HCT116 (cell line): ENCODE measurements at regions not wholly inside any gene's neighbourhood (a gene's known extent, or its start where the extent isn't known, plus 50 kb on each side); places are given as distances from the start of the nearest gene placed in this dataset.

ENCODE experiments used
- ATAC-seq: fragments of 200-7000 bp; cut with Tn5 transposase; 2 replicates; pipeline ENCODE4 v1.9.1; 2020; ENCODE audit warnings: mild to moderate bottlenecking, moderate library complexity
- BruUV-seq: library from RNA; stranded (reverse); fragments of 400-500 nt; replicated peaks from 2 replicates; lab custom pipeline; 2021; lab: Mats Ljungman, UMichigan
- CTCF ChIA-PET: fragments of 300-600 bp; sonication (Branson Sonifier 250); formaldehyde crosslinking; loops from one replicate; lab custom pipeline; 2021; ENCODE audit warnings: antibody characterized with exemption; lab: Charles Lee
- POLR2A ChIA-PET: fragments of 300-600, 350-600 bp; sonication (Branson Sonifier 250); formaldehyde crosslinking; loops from one replicate; lab custom pipeline; 2021; ENCODE audit warnings: antibody characterized with exemption; lab: Charles Lee
- RAD21 ChIA-PET, 2 experiments: fragments of 300-600 bp; sonication (Branson Sonifier 250); formaldehyde crosslinking; loops; one replicate each; lab custom pipeline; 2023; ENCODE audit warnings: low total read pairs in 2 of 2; ENCODE audit not compliant: uncharacterized antibody in 2 of 2, unreplicated experiment in 2 of 2, low non-redundant PET in 1 of 2; lab: Charles Lee
- DNase-seq: peaks from one replicate; pipeline ENCODE4 v3.0.0-alpha.2; 2010; ENCODE audit warnings: low read depth, low spot score
- H2AFZ ChIP-seq: fragments of 200-600 bp; shearing (Covaris generic), sonication (generic); 2 replicates; pipeline ENCODE4 v1.6.1; 2017; ENCODE audit warnings: low read depth, mixed run types, mixed read lengths, antibody characterized with exemption, low read length; ENCODE audit not compliant: poor library complexity, severe bottlenecking
- H3K27ac ChIP-seq: 2 replicates; pipeline ENCODE4 v1.5.1; 2012; ENCODE audit warnings: low read depth, low read length
- H3K27me3 ChIP-seq: fragments of 200-600 bp; sonication (generic); 2 replicates; pipeline ENCODE4 v1.6.1; 2016; ENCODE audit warnings: mixed run types, low read length, mixed read lengths; ENCODE audit not compliant: insufficient read depth
- H3K36me3 ChIP-seq, 2 experiments: fragments of 200-500 bp in 1 of 2; fragments of 200-600 bp in 1 of 2; sonication (Bioruptor generic) in 1 of 2; sonication (generic) in 1 of 2; 2 replicates each; pipeline versions ENCODE4 v1.5.1 to v1.6.1; 2014 to 2016; ENCODE audit warnings: low read length in 2 of 2, inconsistent platforms in 1 of 2, mixed read lengths in 1 of 2, mixed run types in 1 of 2; ENCODE audit not compliant: insufficient read depth in 2 of 2, control insufficient read depth in 1 of 2
- H3K4me1 ChIP-seq, 2 experiments: fragments of 200-600 bp in 1 of 2; sonication (generic) in 1 of 2; 2 replicates each; pipeline versions ENCODE4 v1.5.1 to v1.6.1; 2012 to 2017; ENCODE audit warnings: low read length in 2 of 2, inconsistent platforms in 1 of 2, mild to moderate bottlenecking in 1 of 2, mixed read lengths in 1 of 2, mixed run types in 1 of 2, moderate library complexity in 1 of 2; ENCODE audit not compliant: insufficient read depth in 2 of 2, control insufficient read depth in 1 of 2
- H3K4me2 ChIP-seq: fragments of 200-600 bp; sonication (generic); 2 replicates; pipeline ENCODE4 v1.6.1; 2017; ENCODE audit warnings: mixed run types, low read length, mixed read lengths
- H3K4me3 ChIP-seq, 2 experiments: fragments of 200-600 bp in 1 of 2; sonication (generic) in 1 of 2; replicated peaks in 1 of 2; 2 replicates each; pipeline ENCODE4 v1.5.1; 2011 to 2016; ENCODE audit warnings: low read length in 2 of 2, control low read depth in 1 of 2, low read depth in 1 of 2, mild to moderate bottlenecking in 1 of 2, mixed read lengths in 1 of 2, mixed run types in 1 of 2
- H3K79me2 ChIP-seq: fragments of 200-600 bp; sonication (generic); 2 replicates; pipeline ENCODE4 v1.6.1; 2017; ENCODE audit warnings: mild to moderate bottlenecking, mixed run types, low read length, moderate library complexity, mixed read lengths; ENCODE audit not compliant: insufficient read depth
- H3K9ac ChIP-seq: fragments of 200-600 bp; sonication (generic); 2 replicates; pipeline ENCODE4 v1.6.1; 2016; ENCODE audit warnings: low read length, mixed read lengths
- H3K9me2 ChIP-seq: fragments of 200-600 bp; sonication (generic), shearing (Covaris generic); 2 replicates; pipeline ENCODE4 v1.6.1; 2017; ENCODE audit warnings: mixed run types, mild to moderate bottlenecking, moderate library complexity; ENCODE audit not compliant: insufficient read depth
- H3K9me3 ChIP-seq, 2 experiments: fragments of 200-500 bp in 1 of 2; fragments of 200-600 bp in 1 of 2; sonication (Bioruptor generic) in 1 of 2; sonication (generic) in 1 of 2; 2 replicates each; pipeline ENCODE4 v1.6.1; 2014 to 2017; ENCODE audit warnings: low read length in 2 of 2, mixed read lengths in 2 of 2, inconsistent platforms in 1 of 2, low read depth in 1 of 2, mild to moderate bottlenecking in 1 of 2, mixed run types in 1 of 2, moderate library complexity in 1 of 2; ENCODE audit not compliant: control insufficient read depth in 1 of 2, insufficient read depth in 1 of 2
- H4K20me1 ChIP-seq: fragments of 200-600 bp; sonication (generic), shearing (Covaris generic); 2 replicates; pipeline ENCODE4 v1.6.1; 2017; ENCODE audit warnings: mixed run types, mild to moderate bottlenecking, moderate library complexity; ENCODE audit not compliant: insufficient read depth
- CBX3 ChIP-seq: IDR thresholded peaks from 2 replicates; pipeline ENCODE4 v1.6.1; 2012; ENCODE audit warnings: low read depth
- CEBPB ChIP-seq: IDR thresholded peaks from 2 replicates; pipeline ENCODE4 v1.6.1; 2012; ENCODE audit warnings: low read depth
- EGR1 ChIP-seq: IDR thresholded peaks from 2 replicates; pipeline ENCODE4 v1.6.1; 2012; ENCODE audit warnings: low read depth
- ELF1 ChIP-seq: IDR thresholded peaks from 2 replicates; pipeline ENCODE4 v1.6.1; 2012; ENCODE audit warnings: low read depth, borderline replicate concordance
- EZH2 ChIP-seq: fragments of 200-600 bp; sonication (generic); IDR thresholded peaks from 2 replicates; pipeline ENCODE4 v1.6.1; 2017; ENCODE audit warnings: antibody characterized with exemption, mixed run types
- EZH2phosphoT487 ChIP-seq: fragments of 200-600 bp; IDR thresholded peaks from 2 replicates; pipeline ENCODE4 v1.6.1; 2018; ENCODE audit warnings: antibody characterized with exemption, borderline replicate concordance
- FOSL1 ChIP-seq: IDR thresholded peaks from 2 replicates; pipeline ENCODE4 v1.6.1; 2012; ENCODE audit warnings: low read depth
- JUND ChIP-seq: IDR thresholded peaks from 2 replicates; pipeline ENCODE4 v1.6.1; 2012
- MAX ChIP-seq: IDR thresholded peaks from 2 replicates; pipeline ENCODE4 v1.6.1; 2012
- POLR2A ChIP-seq: IDR thresholded peaks from 2 replicates; pipeline ENCODE4 v1.7.0; 2011; ENCODE audit warnings: borderline replicate concordance; ENCODE audit not compliant: insufficient read depth, insufficient read length; ENCODE audit errors: extremely low read depth
- POLR2AphosphoS5 ChIP-seq: IDR thresholded peaks from 2 replicates; pipeline ENCODE4 v1.6.1; 2011; ENCODE audit warnings: mild to moderate bottlenecking, low read depth, low read length, moderate library complexity
- RAD21 ChIP-seq: IDR thresholded peaks from 2 replicates; pipeline ENCODE4 v1.6.1; 2012; ENCODE audit warnings: low read depth, mild to moderate bottlenecking
- REST ChIP-seq: IDR thresholded peaks from 2 replicates; pipeline ENCODE4 v1.6.1; 2012; ENCODE audit warnings: low read depth
- SP1 ChIP-seq: IDR thresholded peaks from 2 replicates; pipeline ENCODE4 v1.6.1; 2012; ENCODE audit warnings: low read depth
- SRF ChIP-seq: IDR thresholded peaks from 2 replicates; pipeline ENCODE4 v1.6.1; 2012; ENCODE audit warnings: low read depth
- TCF7L2 ChIP-seq: IDR thresholded peaks from 2 replicates; pipeline ENCODE4 v1.7.0; 2011; ENCODE audit warnings: borderline replicate concordance, inconsistent platforms; ENCODE audit not compliant: insufficient read depth, insufficient read length; ENCODE audit errors: extremely low read depth
- ZFX ChIP-seq: fragments of 450-650 bp; IDR thresholded peaks from 2 replicates; pipeline ENCODE4 v1.6.1; 2017
- ZNF274 ChIP-seq: fragments of 200-500 bp; sonication (Bioruptor generic); IDR thresholded peaks from 2 replicates; pipeline ENCODE4 v1.6.1; 2014; ENCODE audit warnings: mild to moderate bottlenecking, low read depth, low read length, inconsistent platforms
- intact Hi-C: fragments of 100-400 bp; cut with micrococcal nuclease; formaldehyde crosslinking; loops from 2 replicates; pipeline ENCODE4 v1.10.0; 2022

GRCh38 chr10:33101392-33101787 is 143.4 kb upstream of the ITGB1 start:
- no peaks in the 10 kb centered on the region for H3K9me2 ChIP-seq
- H3K9me3 ChIP-seq = no peaks in the 10 kb centered on the region; a peak in 1 of 4 replicates
- no peak overlapping the region for H3K9ac ChIP-seq
- no peaks in the 10 kb centered on the region for H3K36me3 ChIP-seq
- no TSS peak for BruUV-seq
- no peaks in the 10 kb centered on the region for H3K79me2 ChIP-seq
- no peaks in the 10 kb centered on the region for H3K4me1 ChIP-seq
- RAD21 ChIA-PET = no interaction called here
- POLR2A ChIA-PET = no interaction called here
- H3K4me2 ChIP-seq = no peak overlapping the region
- H4K20me1 ChIP-seq = no peaks in the 10 kb centered on the region
- no peak for TF ChIP-seq RAD21
- no peak for TF ChIP-seq JUND
- TF ChIP-seq ZFX = no peak
- no peak for TF ChIP-seq SRF
- no peak for TF ChIP-seq FOSL1
- TF ChIP-seq ELF1 = no peak
- TF ChIP-seq REST = no peak
- TF ChIP-seq ZNF274 = no peak
- TF ChIP-seq EZH2 = no peak
- no peak for TF ChIP-seq MAX
- TF ChIP-seq POLR2A = no peak
- TF ChIP-seq SP1 = no peak
- no peak for TF ChIP-seq POLR2AphosphoS5
- TF ChIP-seq CBX3 = no peak
- no peak for TF ChIP-seq CEBPB
- no peak for TF ChIP-seq EZH2phosphoT487
- no peak for TF ChIP-seq EGR1
- TF ChIP-seq TCF7L2 = no peak
- no peak overlapping the region for H3K4me3 ChIP-seq
- no peak overlapping the region for H3K27ac ChIP-seq
- H2AFZ ChIP-seq = no peak overlapping the region
- intact Hi-C loops = no loop called here
- CTCF ChIA-PET = interaction anchor here (0.6 kb wide), 1 partner anchor 15 kb away, joined by 3 read pairs; no protein-coding TSS in a partner anchor
- ATAC-seq = no peak
- no peaks in the 10 kb centered on the region for H3K27me3 ChIP-seq
- DNase-seq = no peak
